ENCODE measurements at regions not wholly inside any gene's neighbourhood (a gene's known extent, or its start where the extent isn't known, plus 50 kb on each side); places are given as distances from the start of the nearest gene placed in this dataset.
A peak's percentile ranks its signal among the peaks of the same experiment; 100 is the strongest.

DNA sequence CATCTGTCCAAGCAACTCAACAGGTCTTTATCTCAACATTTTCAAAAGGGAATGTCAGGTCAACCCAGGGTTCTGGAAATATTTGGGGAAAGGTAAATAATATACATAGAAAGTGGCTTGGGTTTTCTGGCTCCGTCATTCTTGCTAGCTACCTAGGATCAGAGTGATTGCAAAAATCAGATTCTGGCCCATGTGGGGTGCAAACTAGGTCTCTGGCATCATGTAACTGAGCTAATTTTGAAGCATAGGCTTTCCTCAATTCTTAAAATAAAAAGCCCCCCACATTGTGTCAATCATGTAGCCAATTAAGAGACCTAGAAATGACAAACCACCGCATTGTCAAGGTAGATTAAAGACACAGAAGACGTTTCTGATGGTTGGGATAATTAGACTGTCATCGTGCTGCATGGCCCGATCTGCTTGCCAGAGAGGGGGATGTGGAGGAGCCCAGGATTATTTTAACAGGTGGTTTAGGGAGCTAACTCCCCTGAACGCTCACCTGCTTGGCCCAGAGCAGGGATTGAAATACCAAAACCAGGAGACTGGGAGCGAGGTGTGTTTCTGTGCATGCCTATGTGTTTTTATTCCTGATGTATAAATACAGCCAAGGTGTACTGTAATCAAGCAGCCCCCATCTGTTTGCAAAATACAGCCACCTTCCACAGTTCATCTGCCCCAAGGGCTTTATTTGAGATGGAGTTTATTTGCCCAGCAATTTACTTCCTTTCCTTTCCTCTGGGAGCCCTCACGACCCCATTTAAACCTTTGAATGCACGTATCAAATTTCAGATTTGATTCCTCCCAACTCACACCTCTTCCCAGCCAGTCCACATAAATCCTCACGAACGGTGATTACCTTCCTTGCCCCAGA is 189.5 kb downstream of the TTC8 start:
- no CpG with 5 or more reads among the region's 11 CpGs for WGBS (ENCODE audit: extremely low coverage, insufficient read length, low lambda C conversion rate)
- H2BK15ac ChIP-seq (ENCODE audit: low read depth, low read length) = no peak overlapping the region
- H3K27ac Mint-ChIP-seq = no peak overlapping the region
- no peaks in the 10 kb centered on the region for H3K9me3 ChIP-seq (ENCODE audit: control insufficient read depth, low read depth, low read length)
- peaks cover 4 to 9% of the 10 kb centered on the region in 2 experiments; a peak in 2 of 5 replicates for H3K9me3 Mint-ChIP-seq
- no peaks in the 10 kb centered on the region for H3K27me3 ChIP-seq (ENCODE audit: insufficient read depth, low read length)
- H2AFZ ChIP-seq (ENCODE audit: low read length) = no peak overlapping the region
- H3K27me3 Mint-ChIP-seq (ENCODE audit: low read depth) = peaks cover 17% of the 10 kb centered on the region
- H4K5ac ChIP-seq (ENCODE audit: insufficient read length, low read depth, low read length) = no peak overlapping the region
- H2BK12ac ChIP-seq (ENCODE audit: insufficient read length, low read depth, low read length) = no peak overlapping the region
- no peak overlapping the region for H3T11ph ChIP-seq (ENCODE audit: low read length)
- no peaks in the 10 kb centered on the region for H3K79me2 ChIP-seq (ENCODE audit: insufficient read depth, low read length)
- no peaks in the 10 kb centered on the region for H3K23me2 ChIP-seq (ENCODE audit: insufficient read length, low read depth, low read length, poor library complexity, severe bottlenecking)
- no peak overlapping the region for H2AK5ac ChIP-seq (ENCODE audit: insufficient read length, low read length)
- H3K36me3 Mint-ChIP-seq (ENCODE audit: insufficient read depth in 1 of 3, low read depth in 3 of 3) = no peaks in the 10 kb centered on the region
- no peak overlapping the region for H3K23ac ChIP-seq (ENCODE audit: insufficient read length, low read depth, low read length)
- H3K79me1 ChIP-seq (ENCODE audit: insufficient read depth, low read depth, low read length, poor library complexity, severe bottlenecking) = no peaks in the 10 kb centered on the region
- no peaks in the 10 kb centered on the region for H4K20me1 ChIP-seq (ENCODE audit: control insufficient read depth, insufficient read depth, insufficient read length)
- H2BK5ac ChIP-seq (ENCODE audit: insufficient read length, low read length) = no peak overlapping the region
- no peak overlapping the region for H3K14ac ChIP-seq (ENCODE audit: insufficient read depth, low read length)
- TF ChIP-seq, protein P1, sequence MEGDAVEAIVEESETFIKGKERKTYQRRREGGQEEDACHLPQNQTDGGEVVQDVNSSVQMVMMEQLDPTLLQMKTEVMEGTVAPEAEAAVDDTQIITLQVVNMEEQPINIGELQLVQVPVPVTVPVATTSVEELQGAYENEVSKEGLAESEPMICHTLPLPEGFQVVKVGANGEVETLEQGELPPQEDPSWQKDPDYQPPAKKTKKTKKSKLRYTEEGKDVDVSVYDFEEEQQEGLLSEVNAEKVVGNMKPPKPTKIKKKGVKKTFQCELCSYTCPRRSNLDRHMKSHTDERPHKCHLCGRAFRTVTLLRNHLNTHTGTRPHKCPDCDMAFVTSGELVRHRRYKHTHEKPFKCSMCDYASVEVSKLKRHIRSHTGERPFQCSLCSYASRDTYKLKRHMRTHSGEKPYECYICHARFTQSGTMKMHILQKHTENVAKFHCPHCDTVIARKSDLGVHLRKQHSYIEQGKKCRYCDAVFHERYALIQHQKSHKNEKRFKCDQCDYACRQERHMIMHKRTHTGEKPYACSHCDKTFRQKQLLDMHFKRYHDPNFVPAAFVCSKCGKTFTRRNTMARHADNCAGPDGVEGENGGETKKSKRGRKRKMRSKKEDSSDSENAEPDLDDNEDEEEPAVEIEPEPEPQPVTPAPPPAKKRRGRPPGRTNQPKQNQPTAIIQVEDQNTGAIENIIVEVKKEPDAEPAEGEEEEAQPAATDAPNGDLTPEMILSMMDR (conservative IDR thresholded peaks at IDR 0.05) = no peak
- no peak overlapping the region for H3K18ac ChIP-seq (ENCODE audit: insufficient read length, low read depth, low read length)
- no peak overlapping the region for H4K8ac ChIP-seq (replicated peaks; ENCODE audit: insufficient read length, low read depth, low read length)
- H2BK20ac ChIP-seq (ENCODE audit: low read depth, low read length, poor library complexity, severe bottlenecking) = no peak overlapping the region
- H3K4me2 ChIP-seq (ENCODE audit: insufficient read depth, insufficient read length, low read length) = no peak overlapping the region
- H4K91ac ChIP-seq (ENCODE audit: insufficient read length, low read depth, low read length) = no peak overlapping the region
- H3K9ac ChIP-seq (ENCODE audit: extremely low read depth, insufficient read length, low read length) = no peak overlapping the region
- DNase-seq = no peak
- H3K4me1 ChIP-seq (ENCODE audit: insufficient read depth, low read length) = no peaks in the 10 kb centered on the region
- H3K56ac ChIP-seq (ENCODE audit: insufficient read length, low read depth, low read length) = no peak overlapping the region
- H3K4me1 Mint-ChIP-seq = peaks cover 0 to 3% of the 10 kb centered on the region in 2 experiments; a peak in 2 of 4 replicates
- no peak overlapping the region for H3K4ac ChIP-seq (ENCODE audit: low read depth, low read length)
- H3K27ac ChIP-seq (ENCODE audit: insufficient read length, low read depth, low read length) = no peak overlapping the region
- H3K4me3 Mint-ChIP-seq = 0 out of 5 replicates have a peak overlapping the region, but pooled peaks of 1 of the 2 experiments have one; percentile 9
- H2BK120ac ChIP-seq (ENCODE audit: low read depth, low read length, poor library complexity, severe bottlenecking) = no peak overlapping the region
